H9 (cell line): ENCODE measurements at regions not wholly inside any gene's neighbourhood (a gene's known extent, or its start where the extent isn't known, plus 50 kb on each side); places are given as distances from the start of the nearest gene placed in this dataset.

ENCODE experiments used
- DNase-seq: peaks from one replicate; pipeline ENCODE4 v3.0.0-alpha.2; 2017
- H2AFZ ChIP-seq: one replicate; pipeline ENCODE4 v1.6.1; 2013; ENCODE audit warnings: mild to moderate bottlenecking, low read length, control low read depth, moderate library complexity
- H2AK5ac ChIP-seq: 2 replicates; pipeline ENCODE4 v1.6.1; 2013; ENCODE audit warnings: low read length, control low read depth, mixed read lengths; ENCODE audit not compliant: insufficient read length
- H2BK120ac ChIP-seq: one replicate; pipeline ENCODE4 v1.6.1; 2013; ENCODE audit warnings: low read depth, mild to moderate bottlenecking, low read length, control low read depth, inconsistent platforms; ENCODE audit not compliant: poor library complexity, severe bottlenecking
- H2BK12ac ChIP-seq: 2 replicates; pipeline ENCODE4 v1.6.1; 2013; ENCODE audit warnings: low read length, control low read depth, mixed read lengths, low read depth; ENCODE audit not compliant: insufficient read length
- H2BK15ac ChIP-seq: 2 replicates; pipeline ENCODE4 v1.6.1; 2013; ENCODE audit warnings: low read depth, low read length, control low read depth
- H2BK20ac ChIP-seq: one replicate; pipeline ENCODE4 v1.6.1; 2013; ENCODE audit warnings: low read depth, mild to moderate bottlenecking, low read length, control low read depth, inconsistent platforms; ENCODE audit not compliant: poor library complexity, severe bottlenecking
- H2BK5ac ChIP-seq: 2 replicates; pipeline ENCODE4 v1.6.1; 2013; ENCODE audit warnings: low read length, control low read depth, mixed read lengths; ENCODE audit not compliant: insufficient read length
- H3K14ac ChIP-seq: 2 replicates; pipeline ENCODE4 v1.6.1; 2013; ENCODE audit warnings: low read length, control low read depth; ENCODE audit not compliant: insufficient read depth
- H3K18ac ChIP-seq: 2 replicates; pipeline ENCODE4 v1.6.1; 2013; ENCODE audit warnings: low read depth, mild to moderate bottlenecking, mixed read lengths, low read length, control low read depth; ENCODE audit not compliant: insufficient read length
- H3K23ac ChIP-seq: 2 replicates; pipeline ENCODE4 v1.6.1; 2013; ENCODE audit warnings: low read length, control low read depth, mixed read lengths, low read depth; ENCODE audit not compliant: insufficient read length
- H3K23me2 ChIP-seq: 2 replicates; pipeline ENCODE4 v1.6.1; 2013; ENCODE audit warnings: low read depth, mild to moderate bottlenecking, mixed read lengths, low read length, control low read depth; ENCODE audit not compliant: insufficient read length, poor library complexity, severe bottlenecking
- H3K27ac ChIP-seq: 2 replicates; pipeline ENCODE4 v1.5.1; 2013; ENCODE audit warnings: low read length, control low read depth, mixed read lengths, low read depth; ENCODE audit not compliant: insufficient read length
- H3K27me3 ChIP-seq: 2 replicates; pipeline ENCODE4 v1.6.1; 2013; ENCODE audit warnings: low read length, control low read depth, inconsistent platforms; ENCODE audit not compliant: insufficient read depth
- H3K4ac ChIP-seq: 2 replicates; pipeline ENCODE4 v1.6.1; 2013; ENCODE audit warnings: low read depth, mild to moderate bottlenecking, control low read depth, inconsistent platforms, low read length, moderate library complexity
- H3K4me1 ChIP-seq: 2 replicates; pipeline ENCODE4 v1.6.1; 2013; ENCODE audit warnings: low read length, control low read depth, inconsistent platforms; ENCODE audit not compliant: insufficient read depth
- H3K4me2 ChIP-seq: 2 replicates; pipeline ENCODE4 v1.6.1; 2013; ENCODE audit warnings: low read length, control low read depth, mixed read lengths; ENCODE audit not compliant: insufficient read length, insufficient read depth
- H3K56ac ChIP-seq: 2 replicates; pipeline ENCODE4 v1.6.1; 2013; ENCODE audit warnings: low read depth, mild to moderate bottlenecking, mixed read lengths, low read length, control low read depth; ENCODE audit not compliant: insufficient read length
- H3K79me1 ChIP-seq: 2 replicates; pipeline ENCODE4 v1.6.1; 2013; ENCODE audit warnings: low read depth, mild to moderate bottlenecking, moderate library complexity, low read length, control low read depth, inconsistent platforms; ENCODE audit not compliant: insufficient read depth, poor library complexity, severe bottlenecking
- H3K79me2 ChIP-seq: 2 replicates; pipeline ENCODE4 v1.6.1; 2013; ENCODE audit warnings: low read length, control low read depth, inconsistent platforms; ENCODE audit not compliant: insufficient read depth
- H3K9ac ChIP-seq: 2 replicates; pipeline ENCODE4 v1.6.1; 2013; ENCODE audit warnings: low read length, control low read depth, mixed read lengths; ENCODE audit not compliant: insufficient read length; ENCODE audit errors: extremely low read depth
- H3K9me3 ChIP-seq: one replicate; pipeline ENCODE4 v1.6.1; 2013; ENCODE audit warnings: low read depth, low read length, inconsistent platforms; ENCODE audit not compliant: control insufficient read depth
- H3T11ph ChIP-seq: one replicate; pipeline ENCODE4 v1.6.1; 2013; ENCODE audit warnings: mild to moderate bottlenecking, low read length, control low read depth, inconsistent platforms
- H4K20me1 ChIP-seq: one replicate; pipeline ENCODE4 v1.6.1; 2013; ENCODE audit not compliant: control insufficient read depth, insufficient read length, insufficient read depth
- H4K5ac ChIP-seq: 2 replicates; pipeline ENCODE4 v1.6.1; 2013; ENCODE audit warnings: low read depth, mild to moderate bottlenecking, mixed read lengths, low read length, control low read depth; ENCODE audit not compliant: insufficient read length
- H4K8ac ChIP-seq: replicated peaks from 2 replicates; pipeline ENCODE4 v1.6.1; 2013; ENCODE audit warnings: low read length, control low read depth, mixed read lengths, low read depth; ENCODE audit not compliant: insufficient read length
- H4K91ac ChIP-seq: 2 replicates; pipeline ENCODE4 v1.6.1; 2013; ENCODE audit warnings: low read depth, mild to moderate bottlenecking, moderate library complexity, mixed read lengths, low read length, control low read depth; ENCODE audit not compliant: insufficient read length
- H3K27ac Mint-ChIP-seq, 3 experiments: 2 replicates in 2 of 3; 3 replicates in 1 of 3; pipeline ENCODE4 v1.8.0; 2020 to 2021; ENCODE audit warnings: mixed read lengths in 3 of 3, mild to moderate bottlenecking in 1 of 3, moderate library complexity in 1 of 3
- H3K27me3 Mint-ChIP-seq: 2 replicates; pipeline ENCODE4 v1.8.0; 2021; ENCODE audit warnings: low read depth, mild to moderate bottlenecking, moderate library complexity, mixed read lengths
- H3K36me3 Mint-ChIP-seq, 3 experiments: 2 replicates in 2 of 3; 3 replicates in 1 of 3; pipeline ENCODE4 v1.8.0; 2020 to 2021; ENCODE audit warnings: low read depth in 3 of 3, mixed read lengths in 3 of 3; ENCODE audit not compliant: insufficient read depth in 1 of 3
- H3K4me1 Mint-ChIP-seq, 2 experiments: 2 replicates each; pipeline ENCODE4 v1.8.0; 2020; ENCODE audit warnings: mixed read lengths in 2 of 2
- H3K4me3 Mint-ChIP-seq, 2 experiments: 2 replicates in 1 of 2; 3 replicates in 1 of 2; pipeline ENCODE4 v1.8.0; 2020 to 2021; ENCODE audit warnings: mild to moderate bottlenecking in 2 of 2, mixed read lengths in 2 of 2, moderate library complexity in 1 of 2
- H3K9me3 Mint-ChIP-seq, 2 experiments: 2 replicates in 1 of 2; 3 replicates in 1 of 2; pipeline ENCODE4 v1.8.0; 2020; ENCODE audit warnings: mild to moderate bottlenecking in 2 of 2, mixed read lengths in 2 of 2, moderate library complexity in 1 of 2
- WGBS: extraction: QIAGEN DNeasy Blood & Tissue Kit; methylation state at CpG from one replicate; pipeline ENCODE4 v1.1.7; 2013; ENCODE audit warnings: missing lambda C conversion rate, low lambda C conversion rate, mixed read lengths; ENCODE audit not compliant: insufficient read length; ENCODE audit errors: extremely low coverage; 5-methylcytosine and 5-hydroxymethylcytosine counted together
- TF ChIP-seq, protein P1 (sequence below): fragments of 200-600 bp; sonication (generic); conservative IDR thresholded peaks from 3 replicates; pipeline ENCODE4 v1.8.0; 2021; ENCODE audit warnings: antibody characterized with exemption, mild to moderate bottlenecking

DNA sequence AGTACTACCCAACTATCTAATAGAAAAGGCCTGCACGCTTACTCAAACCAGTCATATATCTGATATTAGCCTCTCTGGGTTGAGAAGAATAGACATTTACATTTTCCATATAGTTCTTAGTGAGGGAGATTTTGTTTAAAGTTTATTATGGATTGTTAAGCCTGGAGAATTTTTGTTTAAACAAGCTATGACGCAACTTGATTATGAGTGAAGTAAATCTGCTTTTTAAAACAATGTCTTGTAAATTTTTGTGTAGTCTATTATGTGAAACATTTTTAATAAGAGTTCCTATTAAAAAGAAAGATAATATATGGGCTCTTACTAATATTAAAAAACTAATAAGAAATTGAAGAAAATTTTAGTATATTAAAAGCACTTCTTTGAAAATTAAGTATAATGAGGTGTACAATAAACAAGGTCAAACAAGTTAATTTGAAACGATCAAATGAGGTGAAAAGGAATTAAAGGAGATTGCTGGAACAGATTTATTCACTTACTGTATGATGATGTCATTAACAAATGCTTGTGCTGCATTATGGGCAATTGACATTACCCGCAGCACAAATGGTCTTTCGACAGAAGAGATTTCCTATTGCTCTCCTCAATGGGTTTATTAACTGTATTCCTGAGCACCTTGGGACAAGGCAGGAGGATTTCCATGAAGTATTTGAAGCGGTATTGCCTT lies 229.2 kb upstream of the SMIM21 start:
- Histone ChIP-seq H3K4me1 (peaks cover 8% of the 10 kb centered on the region; the same call in 1 of the 2 replicates), H2BK15ac (no peak overlapping the region), H2BK12ac (no peak overlapping the region), H2AK5ac (no peak overlapping the region), H3K9me3 (peaks cover 7% of the 10 kb centered on the region), H3K27ac (no peak overlapping the region), H3K27me3 (no peaks in the 10 kb centered on the region), H4K91ac (no peak overlapping the region), H3K23me2 (no peaks in the 10 kb centered on the region), H3K79me1 (no peaks in the 10 kb centered on the region), H2BK120ac (no peak overlapping the region), H3K79me2 (no peaks in the 10 kb centered on the region), H3K4ac (no peak overlapping the region), H3K14ac (no peak overlapping the region), H4K8ac (no peak overlapping the region), H3K4me2 (no peak overlapping the region), H2BK20ac (no peak overlapping the region), H3K18ac (no peak overlapping the region), H4K20me1 (no peaks in the 10 kb centered on the region), H3K9ac (no peak overlapping the region), H3T11ph (no peak overlapping the region), H2BK5ac (no peak overlapping the region), H3K56ac (no peak overlapping the region), H3K23ac (no peak overlapping the region), H4K5ac (no peak overlapping the region), H2AFZ (no peak overlapping the region)
- no peak overlapping the region for H3K4me3 Mint-ChIP-seq
- TF ChIP-seq, protein P1, sequence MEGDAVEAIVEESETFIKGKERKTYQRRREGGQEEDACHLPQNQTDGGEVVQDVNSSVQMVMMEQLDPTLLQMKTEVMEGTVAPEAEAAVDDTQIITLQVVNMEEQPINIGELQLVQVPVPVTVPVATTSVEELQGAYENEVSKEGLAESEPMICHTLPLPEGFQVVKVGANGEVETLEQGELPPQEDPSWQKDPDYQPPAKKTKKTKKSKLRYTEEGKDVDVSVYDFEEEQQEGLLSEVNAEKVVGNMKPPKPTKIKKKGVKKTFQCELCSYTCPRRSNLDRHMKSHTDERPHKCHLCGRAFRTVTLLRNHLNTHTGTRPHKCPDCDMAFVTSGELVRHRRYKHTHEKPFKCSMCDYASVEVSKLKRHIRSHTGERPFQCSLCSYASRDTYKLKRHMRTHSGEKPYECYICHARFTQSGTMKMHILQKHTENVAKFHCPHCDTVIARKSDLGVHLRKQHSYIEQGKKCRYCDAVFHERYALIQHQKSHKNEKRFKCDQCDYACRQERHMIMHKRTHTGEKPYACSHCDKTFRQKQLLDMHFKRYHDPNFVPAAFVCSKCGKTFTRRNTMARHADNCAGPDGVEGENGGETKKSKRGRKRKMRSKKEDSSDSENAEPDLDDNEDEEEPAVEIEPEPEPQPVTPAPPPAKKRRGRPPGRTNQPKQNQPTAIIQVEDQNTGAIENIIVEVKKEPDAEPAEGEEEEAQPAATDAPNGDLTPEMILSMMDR = no peak
- H3K4me1 Mint-ChIP-seq = peaks cover 35 to 39% of the 10 kb centered on the region in 2 experiments
- WGBS = no CpG with 5 or more reads among the region's 6 CpGs
- H3K27ac Mint-ChIP-seq = no peak overlapping the region; a peak in 1 of 7 replicates
- no peaks in the 10 kb centered on the region for H3K27me3 Mint-ChIP-seq
- no peak for DNase-seq
- peaks cover 23 to 24% of the 10 kb centered on the region in 2 experiments for H3K9me3 Mint-ChIP-seq
- peaks cover 9 to 20% (median 18%) of the 10 kb centered on the region in 3 experiments for H3K36me3 Mint-ChIP-seq
